Neuronal stem cell (in vitro differentiated cells): ENCODE measurements at regions not wholly inside any gene's neighbourhood (a gene's known extent, or its start where the extent isn't known, plus 50 kb on each side); places are given as distances from the start of the nearest gene placed in this dataset.

Experiments
- DNase-seq: peaks from one replicate; pipeline ENCODE4 v3.0.0-alpha.2; 2013; ENCODE audit warnings: low spot score
- H2AFZ ChIP-seq: one replicate; pipeline ENCODE4 v1.6.1; 2013; ENCODE audit warnings: mild to moderate bottlenecking, low read length, inconsistent platforms
- H2AK5ac ChIP-seq: 2 replicates; pipeline ENCODE4 v1.6.1; 2013; ENCODE audit warnings: low read depth, mild to moderate bottlenecking, inconsistent platforms, low read length, moderate library complexity, mixed read lengths
- H2BK120ac ChIP-seq: 2 replicates; pipeline ENCODE4 v1.6.1; 2013; ENCODE audit warnings: low read depth, mild to moderate bottlenecking, inconsistent platforms, low read length, moderate library complexity, mixed read lengths
- H2BK12ac ChIP-seq: one replicate; pipeline ENCODE4 v1.6.1; 2013; ENCODE audit warnings: low read length, inconsistent platforms
- H2BK15ac ChIP-seq: 2 replicates; pipeline ENCODE4 v1.6.1; 2013; ENCODE audit warnings: mild to moderate bottlenecking, low read length, inconsistent platforms, mixed read lengths
- H2BK5ac ChIP-seq: one replicate; pipeline ENCODE4 v1.6.1; 2013; ENCODE audit warnings: inconsistent platforms, mild to moderate bottlenecking, low read length, moderate library complexity
- H3K14ac ChIP-seq: one replicate; pipeline ENCODE4 v1.6.1; 2013; ENCODE audit warnings: low read length, inconsistent platforms
- H3K18ac ChIP-seq: 2 replicates; pipeline ENCODE4 v1.6.1; 2013; ENCODE audit warnings: low read length, inconsistent platforms
- H3K23ac ChIP-seq: 2 replicates; pipeline ENCODE4 v1.6.1; 2013; ENCODE audit warnings: low read depth, mild to moderate bottlenecking, mixed read lengths, low read length, inconsistent platforms; ENCODE audit not compliant: poor library complexity
- H3K27ac ChIP-seq: replicated peaks from 3 replicates; pipeline ENCODE4 v1.5.1; 2013; ENCODE audit warnings: low read length, inconsistent platforms
- H3K27me3 ChIP-seq, 3 experiments: 2 replicates each; pipeline ENCODE4 v1.6.1; 2013; ENCODE audit warnings: low read length in 3 of 3, mild to moderate bottlenecking in 2 of 3, inconsistent platforms in 1 of 3, low read depth in 1 of 3, mixed read lengths in 1 of 3, moderate library complexity in 1 of 3; ENCODE audit not compliant: control insufficient read depth in 3 of 3, insufficient read depth in 3 of 3
- H3K36me3 ChIP-seq, 2 donors: replicated peaks in 1 of 2; 2 replicates each; pipeline ENCODE4 v1.6.1; 2013; ENCODE audit warnings: low read length in 2 of 2; ENCODE audit not compliant: control insufficient read depth in 2 of 2, insufficient read depth in 2 of 2
- H3K4ac ChIP-seq: 2 replicates; pipeline ENCODE4 v1.6.1; 2013; ENCODE audit warnings: inconsistent platforms, mild to moderate bottlenecking, low read length, moderate library complexity
- H3K4me1 ChIP-seq, 2 donors: 1 replicate in 1 of 2; 2 replicates in 1 of 2; pipeline ENCODE4 v1.6.1; 2013; ENCODE audit warnings: low read length in 2 of 2, low read depth in 1 of 2; ENCODE audit not compliant: control insufficient read depth in 2 of 2, insufficient read depth in 1 of 2
- H3K4me2 ChIP-seq: one replicate; pipeline ENCODE4 v1.6.1; 2013; ENCODE audit warnings: mild to moderate bottlenecking, low read length, inconsistent platforms; ENCODE audit not compliant: insufficient read depth, poor library complexity, severe bottlenecking
- H3K4me3 ChIP-seq, 2 donors: 2 replicates each; pipeline ENCODE4 v1.5.1; 2013; ENCODE audit warnings: low read length in 2 of 2, mild to moderate bottlenecking in 2 of 2, inconsistent platforms in 1 of 2, moderate library complexity in 1 of 2
- H3K79me1 ChIP-seq: one replicate; pipeline ENCODE4 v1.6.1; 2013; ENCODE audit warnings: low read depth, mild to moderate bottlenecking, inconsistent platforms, low read length, moderate library complexity
- H3K9ac ChIP-seq: one replicate; pipeline ENCODE4 v1.6.1; 2013; ENCODE audit warnings: mild to moderate bottlenecking, low read depth, low read length, inconsistent platforms; ENCODE audit not compliant: poor library complexity
- H3K9me3 ChIP-seq, 2 donors: replicated peaks in 1 of 2; 2 replicates each; pipeline versions ENCODE3 to v1.6.1; 2013; ENCODE audit warnings: low read length in 2 of 2, mild to moderate bottlenecking in 2 of 2, inconsistent platforms in 1 of 2, low read depth in 1 of 2, mixed read lengths in 1 of 2, moderate library complexity in 1 of 2; ENCODE audit not compliant: control insufficient read depth in 2 of 2, insufficient read depth in 1 of 2
- H4K8ac ChIP-seq: one replicate; pipeline ENCODE4 v1.6.1; 2013; ENCODE audit warnings: low read depth, mild to moderate bottlenecking, inconsistent platforms, low read length, moderate library complexity
- H4K91ac ChIP-seq: one replicate; pipeline ENCODE4 v1.6.1; 2013; ENCODE audit warnings: low read length, low read depth, mild to moderate bottlenecking, inconsistent platforms; ENCODE audit not compliant: poor library complexity
- WGBS, 2 donors: extraction: QIAGEN DNeasy Blood & Tissue Kit; methylation state at CpG; one replicate each; pipeline ENCODE4 v1.1.7; 2013; ENCODE audit warnings: missing lambda C conversion rate in 2 of 2, mixed read lengths in 1 of 2; ENCODE audit not compliant: insufficient read length in 2 of 2, insufficient replicate concordance in 1 of 2; ENCODE audit errors: extremely low coverage in 2 of 2; 5-methylcytosine and 5-hydroxymethylcytosine counted together

- peak overlapping the region; percentile 38 for H3K14ac ChIP-seq
- no peak overlapping the region for H3K4ac ChIP-seq
- no CpG with 5 or more reads among the region's 28 CpGs for WGBS, 2 donors
- no peak overlapping the region for H2BK120ac ChIP-seq
- H3K4me2 ChIP-seq, result no peak overlapping the region
- H2BK15ac ChIP-seq, result peak overlapping the region; percentile 58
- peak overlapping the region; percentile 89 for H3K18ac ChIP-seq
- peaks cover 0 to 5% of the 10 kb centered on the region in 2 donors for H3K4me1 ChIP-seq
- H2AK5ac ChIP-seq, result peak overlapping the region; percentile 96
- no peak overlapping the region for H3K27ac ChIP-seq
- peaks cover 0 to 3% of the 10 kb centered on the region in 2 donors for H3K9me3 ChIP-seq
- peak overlapping the region; percentile 58 for H2BK12ac ChIP-seq
- H3K27me3 ChIP-seq, result peaks cover 0 to 19% (median 0%) of the 10 kb centered on the region in 3 experiments
- H3K4me3 ChIP-seq, result no peak overlapping the region
- H3K23ac ChIP-seq, result peak overlapping the region; percentile 31
- H3K9ac ChIP-seq, result peak overlapping the region; percentile 70
- peak overlapping the region; percentile 66 for H2BK5ac ChIP-seq
- peaks cover 2% of the 10 kb centered on the region for H3K79me1 ChIP-seq
- H3K36me3 ChIP-seq, result no peaks in the 10 kb centered on the region
- no peak for DNase-seq
- H4K91ac ChIP-seq, result no peak overlapping the region
- no peak overlapping the region for H2AFZ ChIP-seq
- H4K8ac ChIP-seq, result no peak overlapping the region
Measured at GRCh38 chr14:104322531-104323366, 184.4 kb downstream of the KIF26A start.

- Histone ChIP-seq H3K14ac (no peak overlapping the region), H3K9me3 (peaks cover 0 to 3% of the 10 kb centered on the region in 2 donors), H3K4me1 (peaks cover 0 to 5% of the 10 kb centered on the region in 2 donors), H3K9ac (no peak overlapping the region), H2AK5ac (peak overlapping the region; percentile 25), H3K27ac (no peak overlapping the region), H3K79me1 (peaks cover 2% of the 10 kb centered on the region), H3K18ac (peak overlapping the region; percentile 87), H3K4me3 (peak overlapping the region in 1 of 2 donors; percentile 61), H2BK12ac (peak overlapping the region; percentile 73), H3K4ac (no peak overlapping the region), H2BK120ac (peak overlapping the region; percentile 87), H4K8ac (no peak overlapping the region), H2BK15ac (peak overlapping the region; percentile 49), H4K91ac (no peak overlapping the region), H3K23ac (no peak overlapping the region), H2AFZ (no peak overlapping the region), H2BK5ac (no peak overlapping the region), H3K36me3 (no peaks in the 10 kb centered on the region), H3K4me2 (no peak overlapping the region), H3K27me3 (peaks cover 0 to 14% (median 0%) of the 10 kb centered on the region in 3 experiments)
- WGBS, 2 donors, result no CpG with 5 or more reads among the region's 15 CpGs
- DNase-seq, result no peak
Measured at GRCh38 chr14:104323551-104324175, 185.3 kb downstream of the KIF26A start.

- H3K4me2 ChIP-seq, result no peak overlapping the region
- no peak overlapping the region for H3K4me3 ChIP-seq
- H3K4me1 ChIP-seq, result peaks cover 0 to 5% of the 10 kb centered on the region in 2 donors
- H3K18ac ChIP-seq, result peak overlapping the region; percentile 17
- H2BK15ac ChIP-seq, result no peak overlapping the region
- H2BK5ac ChIP-seq, result no peak overlapping the region
- no peak overlapping the region for H2AK5ac ChIP-seq
- no peak overlapping the region for H3K23ac ChIP-seq
- H2BK120ac ChIP-seq, result no peak overlapping the region
- H3K27ac ChIP-seq, result no peak overlapping the region
- peaks cover 0 to 12% of the 10 kb centered on the region in 2 donors for H3K9me3 ChIP-seq
- H4K8ac ChIP-seq, result no peak overlapping the region
- H3K79me1 ChIP-seq, result peaks cover 2% of the 10 kb centered on the region
- no peak for DNase-seq
- H3K9ac ChIP-seq, result no peak overlapping the region
- H2AFZ ChIP-seq, result no peak overlapping the region
- no peaks in the 10 kb centered on the region for H3K36me3 ChIP-seq
- H3K27me3 ChIP-seq, result peaks cover 0 to 5% (median 0%) of the 10 kb centered on the region in 3 experiments
- no CpG with 5 or more reads among the region's 10 CpGs for WGBS, 2 donors
- H3K14ac ChIP-seq, result no peak overlapping the region
- no peak overlapping the region for H2BK12ac ChIP-seq
- no peak overlapping the region for H4K91ac ChIP-seq
- no peak overlapping the region for H3K4ac ChIP-seq
Measured at GRCh38 chr14:104326848-104327247, 188.5 kb downstream of the KIF26A start.

- H3K4me2 ChIP-seq, result no peak overlapping the region
- H3K4ac ChIP-seq, result no peak overlapping the region
- no peak overlapping the region for H2BK120ac ChIP-seq
- H2BK12ac ChIP-seq, result no peak overlapping the region
- H2BK15ac ChIP-seq, result no peak overlapping the region
- no peak overlapping the region for H4K91ac ChIP-seq
- H3K36me3 ChIP-seq, result no peaks in the 10 kb centered on the region
- no peak overlapping the region for H3K27ac ChIP-seq
- H4K8ac ChIP-seq, result no peak overlapping the region
- H3K4me3 ChIP-seq, result no peak overlapping the region
- peaks cover 2% of the 10 kb centered on the region for H3K79me1 ChIP-seq
- no peak for DNase-seq
- H3K14ac ChIP-seq, result no peak overlapping the region
- H3K27me3 ChIP-seq, result peaks cover 0 to 10% (median 0%) of the 10 kb centered on the region in 3 experiments
- no peak overlapping the region for H3K23ac ChIP-seq
- H3K9me3 ChIP-seq, result peaks cover 0 to 9% of the 10 kb centered on the region in 2 donors
- no peak overlapping the region for H2AK5ac ChIP-seq
- H2AFZ ChIP-seq, result no peak overlapping the region
- no peaks in the 10 kb centered on the region for H3K4me1 ChIP-seq
- peak overlapping the region; percentile 35 for H3K18ac ChIP-seq
- H2BK5ac ChIP-seq, result no peak overlapping the region
- no CpG with 5 or more reads among the region's 5 CpGs for WGBS, 2 donors
- no peak overlapping the region for H3K9ac ChIP-seq
Measured at GRCh38 chr14:104328607-104329006, 190.2 kb downstream of the KIF26A start.
